GM23248 (cell line): ENCODE measurements at regions not wholly inside any gene's neighbourhood (a gene's known extent, or its start where the extent isn't known, plus 50 kb on each side); places are given as distances from the start of the nearest gene placed in this dataset.

Experiments
- DNase-seq: peaks from one replicate; pipeline ENCODE4 v3.0.0-alpha.2; 2015
- H2AFZ ChIP-seq: fragments of 200-600 bp; sonication (generic); 2 replicates; pipeline ENCODE4 v1.6.1; 2016; ENCODE audit warnings: antibody characterized with exemption
- H3F3A ChIP-seq: fragments of 200-600 bp; sonication (generic); 2 replicates; pipeline ENCODE4 v1.6.1; 2016; ENCODE audit warnings: mild to moderate bottlenecking, antibody characterized with exemption, mixed run types; ENCODE audit not compliant: insufficient read depth
- H3K27ac ChIP-seq: fragments of 200-600 bp; sonication (generic); 2 replicates; pipeline ENCODE4 v1.5.1; 2016; ENCODE audit warnings: mild to moderate bottlenecking
- H3K27me3 ChIP-seq: fragments of 200-600 bp; sonication (generic); replicated peaks from 2 replicates; pipeline ENCODE4 v1.6.1; 2016; ENCODE audit warnings: mild to moderate bottlenecking; ENCODE audit not compliant: insufficient read depth
- H3K36me3 ChIP-seq: fragments of 200-600 bp; sonication (generic); 2 replicates; pipeline ENCODE4 v1.6.1; 2016; ENCODE audit warnings: low read depth, mild to moderate bottlenecking
- H3K4me1 ChIP-seq: fragments of 200-600 bp; sonication (generic); 2 replicates; pipeline ENCODE4 v1.6.1; 2016; ENCODE audit warnings: mild to moderate bottlenecking; ENCODE audit not compliant: insufficient read depth
- H3K4me2 ChIP-seq: fragments of 200-600 bp; sonication (generic); one replicate; pipeline ENCODE4 v1.6.1; 2016; ENCODE audit warnings: mild to moderate bottlenecking; ENCODE audit not compliant: unreplicated experiment
- H3K4me3 ChIP-seq: fragments of 200-600 bp; sonication (generic); 2 replicates; pipeline ENCODE4 v1.5.1; 2016; ENCODE audit warnings: mild to moderate bottlenecking
- H3K79me2 ChIP-seq: fragments of 200-600 bp; sonication (generic); 2 replicates; pipeline ENCODE4 v1.6.1; 2016; ENCODE audit warnings: mild to moderate bottlenecking; ENCODE audit not compliant: insufficient read depth
- H3K9ac ChIP-seq: fragments of 200-600 bp; sonication (generic); 2 replicates; pipeline ENCODE4 v1.6.1; 2016; ENCODE audit warnings: mild to moderate bottlenecking
- H3K9me2 ChIP-seq: fragments of 200-600 bp; sonication (generic); 2 replicates; pipeline ENCODE4 v1.6.1; 2016; ENCODE audit warnings: mixed run types, mild to moderate bottlenecking, moderate library complexity; ENCODE audit not compliant: insufficient read depth
- H3K9me3 ChIP-seq: fragments of 200-600 bp; sonication (generic); one replicate; pipeline ENCODE4 v1.6.1; 2017; ENCODE audit warnings: low read depth
- H4K20me1 ChIP-seq: fragments of 200-600 bp; sonication (generic); 2 replicates; pipeline ENCODE4 v1.6.0; 2016; ENCODE audit not compliant: insufficient read depth
- EZH2 ChIP-seq: fragments of 200-600 bp; sonication (generic); IDR thresholded peaks from 2 replicates; pipeline ENCODE4 v1.6.1; 2018; ENCODE audit warnings: antibody characterized with exemption, mild to moderate bottlenecking; ENCODE audit not compliant: insufficient read depth, poor library complexity, severe bottlenecking
- EZH2phosphoT487 ChIP-seq: fragments of 200-600 bp; sonication (generic); IDR thresholded peaks from 2 replicates; pipeline ENCODE4 v1.6.1; 2018; ENCODE audit warnings: antibody characterized with exemption, moderate library complexity, mild to moderate bottlenecking, low read depth; ENCODE audit not compliant: insufficient read depth
- WGBS, 2 experiments: methylation state at CpG; one replicate each; pipeline ENCODE4 v1.1.6; 2015 to 2017; ENCODE audit warnings: low lambda C conversion rate in 2 of 2, low coverage in 1 of 2; ENCODE audit errors: missing lambda C conversion rate in 2 of 2; 5-methylcytosine and 5-hydroxymethylcytosine counted together
- in situ Hi-C: fragments of 300-500 bp; cut with MboI; formaldehyde crosslinking; loops from 2 replicates; pipeline ENCODE4 v1.15.0; 2020

- Histone ChIP-seq H3K27ac (no peak overlapping the region), H3K9ac (no peak overlapping the region), H3K4me2 (no peak overlapping the region), H3K9me3 (peaks cover 7% of the 10 kb centered on the region), H3K4me1 (no peaks in the 10 kb centered on the region), H4K20me1 (no peaks in the 10 kb centered on the region), H3K9me2 (no peaks in the 10 kb centered on the region), H3K4me3 (no peak overlapping the region), H3F3A (no peaks in the 10 kb centered on the region), H3K79me2 (no peaks in the 10 kb centered on the region), H2AFZ (no peak overlapping the region), H3K27me3 (no peaks in the 10 kb centered on the region), H3K36me3 (no peaks in the 10 kb centered on the region)
- in situ Hi-C loops: no loop called here
- DNase-seq: no peak
- TF ChIP-seq EZH2 (no peak), EZH2phosphoT487 (no peak)
These were observed 669.4 kb downstream of the NXPH1 start for GRCh38 chr7:9102846-9103245.

- Histone ChIP-seq H3K27me3 (no peaks in the 10 kb centered on the region), H3K9me3 (peaks cover 7% of the 10 kb centered on the region), H3K27ac (no peak overlapping the region), H3K9ac (no peak overlapping the region), H4K20me1 (no peaks in the 10 kb centered on the region), H3K4me2 (no peak overlapping the region), H3F3A (no peaks in the 10 kb centered on the region), H3K4me1 (no peaks in the 10 kb centered on the region), H3K36me3 (no peaks in the 10 kb centered on the region), H3K79me2 (no peaks in the 10 kb centered on the region), H3K9me2 (no peaks in the 10 kb centered on the region), H2AFZ (no peak overlapping the region), H3K4me3 (no peak overlapping the region)
- TF ChIP-seq EZH2: no peak
- no peak for TF ChIP-seq EZH2phosphoT487
- DNase-seq: no peak
- in situ Hi-C loops: no loop called here
- WGBS, 2 experiments: 29 to 38% methylated on average over 3 of the region's 3 CpGs
These were observed 673.3 kb downstream of the NXPH1 start for GRCh38 chr7:9106747-9107146.

GRCh38 chr7:9120331-9120730 is 686.9 kb downstream of the NXPH1 start:
- Histone ChIP-seq H3K36me3 (no peaks in the 10 kb centered on the region), H4K20me1 (no peaks in the 10 kb centered on the region), H3K9me3 (no peaks in the 10 kb centered on the region), H2AFZ (no peak overlapping the region), H3F3A (no peaks in the 10 kb centered on the region), H3K4me3 (no peak overlapping the region), H3K27me3 (no peaks in the 10 kb centered on the region), H3K4me1 (no peaks in the 10 kb centered on the region), H3K9me2 (no peaks in the 10 kb centered on the region), H3K4me2 (no peak overlapping the region), H3K9ac (no peak overlapping the region), H3K27ac (no peak overlapping the region), H3K79me2 (no peaks in the 10 kb centered on the region)
- TF ChIP-seq EZH2 (no peak), EZH2phosphoT487 (no peak)
- in situ Hi-C loops: no loop called here
- DNase-seq: no peak

- no peak for DNase-seq
- no peak for TF ChIP-seq EZH2phosphoT487
- no peak for TF ChIP-seq EZH2
- no peaks in the 10 kb centered on the region for H3K27me3 ChIP-seq
- in situ Hi-C loops: no loop called here
- H3K9me2 ChIP-seq: no peaks in the 10 kb centered on the region
- H3K9me3 ChIP-seq: no peaks in the 10 kb centered on the region
- H3K27ac ChIP-seq: no peak overlapping the region
- H3K79me2 ChIP-seq: no peaks in the 10 kb centered on the region
- WGBS, 2 experiments: 13 to 21% methylated on average over 2 of the region's 2 CpGs
- no peaks in the 10 kb centered on the region for H3K36me3 ChIP-seq
- no peak overlapping the region for H3K4me2 ChIP-seq
- no peak overlapping the region for H3K4me3 ChIP-seq
- no peaks in the 10 kb centered on the region for H3K4me1 ChIP-seq
- no peaks in the 10 kb centered on the region for H4K20me1 ChIP-seq
- no peak overlapping the region for H2AFZ ChIP-seq
- H3F3A ChIP-seq: no peaks in the 10 kb centered on the region
- no peak overlapping the region for H3K9ac ChIP-seq
These were observed 690.9 kb downstream of the NXPH1 start for GRCh38 chr7:9124320-9124719.

- Histone ChIP-seq H3K9me3 (no peaks in the 10 kb centered on the region), H3F3A (no peaks in the 10 kb centered on the region), H3K9ac (no peak overlapping the region), H3K4me3 (no peak overlapping the region), H3K4me2 (no peak overlapping the region), H3K27ac (no peak overlapping the region), H3K27me3 (no peaks in the 10 kb centered on the region), H3K79me2 (no peaks in the 10 kb centered on the region), H4K20me1 (no peaks in the 10 kb centered on the region), H3K36me3 (no peaks in the 10 kb centered on the region), H3K9me2 (no peaks in the 10 kb centered on the region), H2AFZ (no peak overlapping the region), H3K4me1 (no peaks in the 10 kb centered on the region)
- in situ Hi-C loops: no loop called here
- TF ChIP-seq EZH2 (no peak), EZH2phosphoT487 (no peak)
- DNase-seq: no peak
These were observed 691.8 kb downstream of the NXPH1 start for GRCh38 chr7:9125246-9125645.
